ENCODE measurements at regions not wholly inside any gene's neighbourhood (a gene's known extent, or its start where the extent isn't known, plus 50 kb on each side); places are given as distances from the start of the nearest gene placed in this dataset.
"Not testable (repeated sequence)": the region's sequence is repeated elsewhere in the genome, so short reads cannot be mapped to it uniquely, and the experiment has no call there.

DNA sequence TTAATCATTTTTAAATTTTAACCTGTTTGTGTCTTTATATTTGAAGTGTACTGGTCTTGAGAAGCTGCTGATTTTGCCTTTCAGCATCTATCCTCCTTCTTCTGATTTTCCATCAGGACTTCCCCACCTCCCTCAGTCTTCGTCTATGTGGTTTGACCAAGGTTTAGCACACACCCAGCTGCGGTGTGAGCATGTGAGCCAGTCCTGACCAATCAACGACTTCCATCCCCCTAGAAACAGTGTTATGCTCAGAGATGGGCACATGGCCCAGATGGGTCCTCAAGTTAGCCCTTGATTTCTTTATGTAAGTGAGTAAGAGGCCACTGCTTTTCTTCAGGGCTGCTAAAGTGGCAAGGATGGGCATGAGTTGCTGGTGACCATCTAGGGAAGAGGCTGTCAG, 190.8 kb downstream of the MATN1 start:
- no peak for DNase-seq (ENCODE audit: low read depth in 3 of 3)

DNA sequence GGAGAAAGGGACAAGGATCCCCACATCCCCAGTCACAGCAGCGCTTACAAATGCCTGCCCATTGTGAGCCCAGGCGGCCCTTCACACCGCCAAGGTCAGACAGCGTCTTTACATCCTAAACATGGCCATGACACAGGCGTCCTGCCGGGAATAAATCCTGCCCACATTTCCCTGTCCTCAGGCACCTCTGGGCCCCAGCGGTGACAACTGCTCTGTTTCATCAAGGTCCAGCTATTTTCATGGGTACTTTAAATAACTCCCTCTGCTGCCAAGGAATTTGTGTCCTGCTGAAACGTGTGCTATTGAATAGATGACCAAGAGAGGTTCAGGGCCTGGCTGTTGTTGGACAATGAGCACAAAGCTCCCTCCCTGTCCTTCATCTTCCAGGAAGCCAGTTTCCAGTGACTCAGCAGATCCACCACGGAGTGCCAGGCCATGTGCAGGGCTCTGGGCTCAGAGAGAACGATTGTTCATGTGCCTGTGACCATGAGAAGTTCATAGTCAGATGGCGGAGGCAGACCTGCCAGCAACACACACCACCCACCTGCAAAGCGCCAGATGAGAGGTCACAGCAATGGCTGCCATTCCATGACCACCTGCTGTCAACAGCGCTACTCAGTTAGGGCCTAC, 195.8 kb downstream of the MATN1 start:
- DNase-seq (ENCODE audit: low read depth in 3 of 3), result no peak

DNA sequence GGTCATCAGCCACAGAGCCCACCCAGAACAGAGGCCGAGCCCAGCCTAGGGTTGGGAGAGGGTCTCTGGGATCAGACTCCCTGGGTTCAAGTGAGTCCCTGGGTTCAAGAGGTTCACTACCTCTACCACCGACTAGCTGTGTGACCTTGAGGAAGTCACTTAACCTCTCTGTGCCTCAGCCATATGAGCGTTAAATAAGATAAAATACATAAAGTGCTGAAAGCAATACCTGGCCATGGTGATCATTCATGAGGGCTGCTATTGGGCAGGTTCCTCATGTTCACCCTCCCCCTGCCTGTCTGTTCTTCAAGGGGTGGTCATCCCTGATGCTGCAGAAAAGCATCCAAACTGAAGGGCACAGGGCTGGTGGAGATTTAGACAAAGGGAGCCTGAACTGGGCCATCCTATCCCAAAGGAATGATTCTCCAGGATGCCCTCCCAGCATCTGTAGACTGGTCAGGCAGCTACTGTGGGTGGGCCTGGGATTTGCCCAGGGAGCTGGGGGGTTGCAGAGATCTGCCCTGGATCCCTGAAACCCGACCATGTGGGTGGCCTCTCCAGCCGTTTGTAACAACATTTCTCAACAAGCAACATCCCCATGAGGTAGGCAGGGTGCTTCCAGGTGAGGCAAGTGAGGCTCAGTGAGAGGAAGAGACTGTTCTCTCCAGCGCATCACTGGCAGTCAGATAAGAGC, 196.6 kb downstream of the MATN1 start:
- no peak for DNase-seq (ENCODE audit: low read depth in 3 of 3)

DNA sequence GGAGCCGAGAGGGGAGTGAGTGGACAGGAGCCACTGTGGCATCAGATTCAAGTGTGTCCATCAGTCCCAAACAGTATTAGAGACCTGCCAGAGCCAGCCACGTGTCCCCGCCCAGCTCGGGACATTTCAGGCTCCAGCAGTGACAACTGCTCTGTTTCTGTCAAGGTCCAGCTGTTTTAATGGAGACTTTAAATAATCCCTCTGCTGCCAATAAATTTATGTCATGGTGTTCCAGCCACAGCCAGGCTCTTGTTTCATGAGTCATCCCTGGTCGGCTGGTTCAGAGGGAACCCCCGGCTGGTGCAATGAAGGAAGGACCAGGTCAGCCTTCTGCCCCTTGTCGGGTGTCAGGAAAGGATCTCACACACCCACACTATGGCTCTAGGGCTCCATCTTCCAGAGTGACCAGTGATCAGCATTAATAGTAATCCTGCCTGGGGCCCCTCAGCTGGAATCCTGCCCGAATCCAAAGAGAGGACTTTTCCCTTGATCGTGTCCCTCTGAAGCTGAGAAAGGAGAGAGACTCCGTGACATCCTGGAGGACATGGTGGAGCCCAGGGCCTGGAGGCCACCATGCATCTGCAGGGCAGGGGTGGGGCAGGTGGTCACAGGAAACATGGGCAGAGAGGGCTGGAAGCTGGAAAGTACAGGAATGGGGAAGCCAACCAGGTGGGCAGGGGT, 197.3 kb downstream of the MATN1 start:
- DNase-seq (ENCODE audit: low read depth in 3 of 3), result no peak

DNA sequence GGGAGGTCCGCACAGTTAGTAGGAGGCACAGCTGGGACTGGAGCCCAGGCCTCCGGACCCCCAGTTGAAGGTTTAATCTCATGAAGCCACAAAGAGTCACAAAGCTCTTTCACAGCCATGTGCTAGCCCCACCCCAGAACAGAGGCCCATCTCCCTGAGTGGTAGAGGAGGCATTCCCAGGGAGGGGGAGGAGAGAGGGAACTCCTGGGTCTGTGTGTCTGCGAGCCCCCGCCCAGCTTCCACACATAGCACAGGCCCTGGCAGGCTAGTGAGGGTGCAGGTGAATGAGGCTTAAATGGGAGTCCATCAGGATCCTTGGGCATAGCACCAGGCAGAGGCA, 197.8 kb downstream of the MATN1 start:
- DNase-seq (ENCODE audit: low read depth in 3 of 3), result no peak

DNA sequence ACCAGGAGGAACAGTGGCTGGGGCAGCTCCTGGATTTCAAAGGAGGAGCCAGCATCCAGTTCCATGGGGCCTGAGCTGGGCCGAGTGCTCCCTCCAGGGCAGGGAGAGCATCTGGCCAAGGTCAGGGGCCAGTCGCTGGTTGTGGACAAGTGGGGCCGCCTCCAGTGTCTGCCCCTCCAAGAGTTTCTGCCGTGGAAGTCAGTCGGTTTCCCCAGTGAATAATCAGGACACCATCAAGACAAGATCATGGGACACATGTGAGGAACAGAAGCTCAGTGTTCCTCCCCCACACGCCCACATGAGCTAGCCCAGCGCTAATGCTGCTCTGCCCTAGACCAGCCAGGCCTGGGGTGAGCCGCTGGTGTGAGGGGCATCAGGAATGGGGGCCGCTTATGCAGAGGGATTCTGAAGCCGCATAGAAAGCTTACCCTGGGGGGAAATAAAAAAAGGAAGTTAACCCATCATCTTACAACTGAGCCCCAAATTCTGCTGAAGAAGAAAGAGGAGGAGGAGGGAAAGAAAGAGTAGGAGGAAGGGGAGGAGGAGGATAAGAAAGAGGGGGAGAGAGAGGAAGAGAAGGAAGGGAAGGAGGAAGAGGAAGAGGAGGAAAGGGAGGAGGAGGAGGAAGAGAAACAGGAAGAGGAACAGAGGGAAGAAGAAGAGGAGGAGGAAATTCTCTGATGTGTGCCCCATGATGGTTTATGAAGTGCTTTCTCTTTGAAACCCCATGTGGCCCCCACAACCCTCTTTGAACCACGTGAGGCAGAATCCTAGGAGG, 198.4 kb downstream of the MATN1 start:
- no peak for DNase-seq (ENCODE audit: low read depth in 3 of 3)

DNA sequence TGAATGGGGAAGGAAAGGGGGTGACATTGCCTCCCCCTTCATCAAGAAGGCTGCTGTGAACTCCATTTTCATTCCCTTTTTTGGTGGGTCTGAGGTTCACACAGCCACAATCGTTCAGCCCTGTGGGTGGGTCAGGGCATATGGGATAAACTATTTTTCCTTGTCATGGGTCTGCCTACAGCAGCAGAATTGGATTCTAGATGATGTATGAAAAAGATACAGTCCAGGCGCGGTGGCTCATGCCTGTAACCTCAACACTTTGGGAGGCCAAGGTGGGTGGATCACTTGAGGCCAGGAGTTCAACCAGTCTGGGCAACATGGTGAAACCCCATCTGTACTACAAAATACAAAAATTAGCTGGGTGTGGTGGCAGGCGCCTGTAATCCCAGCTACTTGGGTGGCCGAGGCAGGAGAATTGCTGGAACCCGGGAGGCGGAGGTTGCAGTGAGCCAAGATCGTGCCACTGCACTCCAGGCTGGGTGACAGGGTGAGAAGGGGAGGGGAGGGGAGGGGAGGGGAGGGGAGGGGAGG, 199.3 kb downstream of the MATN1 start:
- DNase-seq (ENCODE audit: low read depth in 3 of 3), result not testable (repeated sequence)

DNA sequence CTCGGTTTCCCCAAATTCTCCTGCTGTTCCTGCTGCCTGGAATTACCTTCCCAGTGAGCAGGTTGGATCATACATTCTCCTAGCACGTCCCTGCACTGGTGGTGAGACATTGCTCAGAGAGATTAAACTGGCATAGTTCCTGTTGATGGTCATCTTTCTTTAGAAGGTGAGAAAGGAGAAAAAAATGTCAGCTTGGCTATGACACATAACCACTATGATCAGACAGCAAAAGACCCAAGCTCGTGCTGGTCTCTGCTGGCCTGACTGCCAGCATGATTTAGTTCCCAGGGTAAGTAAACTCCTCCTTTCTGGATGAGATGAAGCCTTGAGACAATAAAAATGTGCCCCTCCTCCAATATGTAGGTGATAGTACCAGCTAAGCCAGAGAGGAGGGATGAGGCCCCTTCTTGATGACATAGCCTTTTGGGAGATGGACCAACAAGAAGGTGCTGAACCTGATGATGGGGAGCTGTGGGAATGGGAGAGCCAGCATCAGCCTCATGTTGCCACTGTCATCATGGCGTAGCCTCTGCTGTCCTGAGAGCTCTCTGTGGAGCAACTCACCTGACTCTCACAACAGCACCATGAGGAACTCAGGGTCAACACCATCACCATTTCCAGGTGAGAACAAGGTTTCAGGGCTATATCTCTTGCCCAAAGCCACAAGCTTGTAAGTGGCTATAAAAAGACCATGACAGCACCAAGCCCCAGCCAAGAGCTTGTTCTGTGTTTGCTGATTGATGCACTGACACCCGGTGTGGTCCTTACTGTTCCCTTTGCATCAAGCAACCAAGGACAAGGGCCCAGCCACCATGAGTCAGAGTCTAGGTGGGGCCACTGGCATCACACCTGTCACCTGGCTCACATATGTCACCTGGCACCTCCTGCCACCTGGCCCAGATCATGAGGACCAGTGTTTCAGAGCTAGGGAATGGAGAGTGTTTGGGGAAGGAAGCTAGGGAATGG, 200.0 kb downstream of the MATN1 start:
- DNase-seq (ENCODE audit: low read depth in 3 of 3), result no peak

DNA sequence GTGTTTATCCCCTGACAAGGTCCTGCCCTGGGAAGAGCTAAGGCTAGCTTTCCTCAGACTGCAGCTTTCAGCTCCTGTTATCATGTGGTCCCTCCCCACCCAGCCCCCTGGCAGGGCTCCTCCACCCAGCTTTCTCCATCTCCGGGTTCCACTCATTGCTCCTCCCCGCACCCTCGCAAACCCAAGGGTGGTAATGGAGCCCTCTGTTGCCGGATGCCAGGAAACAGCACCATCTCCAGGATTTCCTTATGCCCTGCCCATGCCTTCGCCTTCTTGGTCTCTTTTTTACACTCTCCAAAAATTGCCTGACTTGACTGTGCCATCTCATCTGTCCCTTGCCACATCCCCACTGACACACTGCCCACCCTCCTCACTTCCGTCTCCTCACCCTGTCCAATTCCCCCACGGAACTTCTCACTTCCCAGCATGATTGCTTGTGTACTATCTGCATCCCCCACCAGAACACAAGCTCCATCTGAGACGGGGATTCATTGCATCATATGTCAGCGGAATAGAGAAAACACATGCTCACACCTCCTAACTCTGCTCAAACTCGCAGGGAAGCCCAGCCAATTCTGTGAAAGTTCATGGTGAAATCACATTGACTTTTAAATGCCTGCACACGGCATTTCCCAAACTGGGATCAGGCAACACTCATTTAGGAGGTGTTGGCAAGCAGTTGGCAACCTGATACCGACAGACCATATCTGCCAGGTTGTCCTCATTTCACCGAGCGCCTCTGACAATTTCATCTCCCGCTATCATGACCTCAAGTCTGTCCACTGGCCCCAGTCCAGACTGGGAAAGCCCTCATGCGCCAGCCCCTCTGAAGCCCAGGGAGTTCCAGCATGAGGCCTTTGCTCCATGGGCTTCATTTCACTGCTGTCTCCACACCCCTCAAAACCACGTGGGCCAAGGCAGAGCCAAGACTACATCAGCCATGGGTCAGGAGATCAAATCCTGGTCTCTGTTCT, 201.1 kb downstream of the MATN1 start:
- DNase-seq (ENCODE audit: low read depth in 3 of 3), result no peak

DNA sequence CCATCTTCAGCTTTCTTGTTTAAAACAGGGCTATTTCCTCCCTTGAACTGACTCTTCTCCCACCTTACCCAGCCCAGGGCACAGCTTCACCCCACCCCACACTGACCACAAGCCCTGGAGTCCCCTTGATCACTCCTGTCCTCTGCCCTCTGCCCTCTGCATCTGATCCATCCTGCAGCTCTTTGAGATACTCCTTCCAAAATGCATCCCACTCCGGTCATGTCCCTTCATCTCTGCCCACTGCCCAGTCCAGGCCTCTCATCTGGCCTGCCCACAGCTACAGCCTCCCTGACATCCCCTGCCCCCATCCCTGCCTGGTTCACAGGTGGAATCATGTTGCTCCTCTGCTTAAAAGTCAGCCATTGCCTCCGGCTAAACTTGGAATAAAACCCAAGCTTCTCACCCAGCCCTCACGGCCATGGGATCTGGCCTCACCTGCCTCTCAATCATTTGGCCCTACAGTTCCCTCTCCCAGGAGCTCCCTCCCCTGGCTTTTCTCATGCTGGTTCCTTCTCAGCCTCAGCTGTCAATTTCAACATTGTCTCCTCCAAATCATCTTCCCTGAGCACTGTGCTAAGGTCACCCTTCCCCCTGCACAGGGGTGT, 202.0 kb downstream of the MATN1 start:
- DNase-seq (ENCODE audit: low read depth in 3 of 3), result no peak

DNA sequence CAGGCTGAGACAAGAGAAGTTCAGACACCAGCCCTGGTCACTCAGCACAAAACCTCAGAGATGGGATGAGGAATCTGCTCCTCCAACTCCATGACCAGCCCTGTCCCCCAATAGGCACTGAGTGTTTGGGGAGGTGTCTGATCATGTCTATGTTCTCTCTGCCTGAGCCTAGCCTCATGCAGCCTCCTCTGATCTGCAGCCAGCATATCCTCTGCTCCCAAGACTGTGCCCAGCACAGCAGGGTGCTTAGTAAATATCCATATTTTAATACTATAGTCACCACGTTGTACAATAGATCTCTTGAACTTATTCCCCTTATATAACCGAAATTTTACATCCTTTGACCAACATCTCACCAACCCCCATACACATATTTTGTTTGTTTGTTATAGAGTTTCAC, 202.9 kb downstream of the MATN1 start:
- no peak for DNase-seq (ENCODE audit: low read depth in 3 of 3)

DNA sequence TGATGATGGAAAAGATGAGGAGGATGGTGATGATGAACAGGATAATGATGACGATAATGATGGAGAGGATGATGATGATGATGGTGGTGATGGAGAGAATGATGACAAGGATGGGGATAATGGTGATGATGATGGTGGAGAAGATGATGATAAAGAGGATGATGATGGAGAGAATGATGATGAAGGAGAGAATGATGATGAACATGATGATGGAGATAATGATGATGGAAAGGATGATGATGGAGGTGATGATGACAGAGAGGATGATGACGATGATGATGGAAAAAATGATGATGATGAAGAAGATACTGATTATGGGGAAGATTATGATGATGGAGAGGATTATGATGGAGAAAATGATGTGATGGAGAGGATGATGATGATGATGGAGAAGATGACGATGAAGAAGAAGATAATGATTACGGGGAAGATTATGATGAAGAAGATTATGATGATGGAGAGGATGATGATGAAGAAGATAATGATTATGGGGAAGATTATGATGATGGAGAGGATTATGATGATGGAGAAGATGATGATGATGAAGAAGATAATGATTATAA, 204.1 kb downstream of the MATN1 start:
- DNase-seq (ENCODE audit: low read depth in 3 of 3), result no peak

DNA sequence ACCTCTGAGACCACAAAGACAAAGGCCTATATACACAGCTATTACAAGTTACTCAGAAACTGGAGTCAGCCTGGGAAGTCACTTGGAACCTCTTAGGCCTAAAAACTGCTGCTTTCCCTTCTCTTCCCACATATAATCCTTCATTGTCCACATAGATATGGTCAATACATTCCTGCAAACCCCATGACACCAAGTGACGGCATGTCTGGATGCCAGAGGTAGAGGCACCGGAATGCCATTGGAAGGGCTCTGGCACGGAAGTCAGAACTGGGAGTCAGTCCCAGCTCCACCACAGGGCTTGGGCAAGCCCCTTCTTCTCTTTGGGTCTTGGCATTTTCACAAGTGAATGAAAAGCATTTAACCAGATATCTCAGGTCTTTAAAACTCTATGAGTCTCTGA, 204.7 kb downstream of the MATN1 start:
- DNase-seq (ENCODE audit: low read depth in 3 of 3), result no peak

DNA sequence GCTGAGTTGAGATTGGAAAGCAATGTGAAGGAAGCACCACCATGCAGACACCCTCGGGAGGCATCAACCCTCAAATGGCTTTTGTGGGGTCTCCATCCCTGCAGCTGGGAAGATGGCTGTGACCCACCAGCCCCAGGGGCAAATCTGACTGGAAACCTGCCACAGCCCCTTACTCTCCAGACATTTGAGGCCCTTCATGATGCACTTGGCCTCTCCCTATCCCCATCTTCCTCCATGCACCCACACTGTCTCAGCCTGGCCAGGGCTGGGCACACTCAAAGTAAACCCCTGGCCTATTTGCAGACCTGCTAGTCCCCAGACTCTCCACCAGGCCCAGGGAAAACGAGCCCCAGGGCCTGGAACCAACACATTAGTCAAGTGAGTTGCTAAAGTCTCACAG, 205.2 kb downstream of the MATN1 start:
- no peak for DNase-seq (ENCODE audit: low read depth in 3 of 3)

DNA sequence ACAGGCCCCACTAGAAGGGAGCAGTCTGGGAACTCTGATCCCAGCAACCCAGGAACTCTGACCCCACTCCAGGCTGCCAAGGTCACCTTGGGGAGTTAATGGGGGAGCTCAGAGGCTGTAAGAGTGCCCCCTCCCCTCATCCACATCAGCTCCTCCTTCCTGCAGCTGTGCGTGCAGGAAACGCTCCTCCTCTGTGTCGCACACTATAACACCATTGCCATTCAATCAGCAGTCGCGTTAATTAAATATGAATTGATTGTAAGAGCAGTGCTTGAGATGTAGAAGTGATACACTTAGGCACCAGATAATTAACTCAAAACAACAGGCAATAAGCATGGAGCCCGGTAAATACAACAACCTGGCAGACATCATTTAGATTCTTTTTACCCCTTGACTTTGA, 205.7 kb downstream of the MATN1 start:
- not testable (repeated sequence) for DNase-seq (ENCODE audit: low read depth in 3 of 3)

DNA sequence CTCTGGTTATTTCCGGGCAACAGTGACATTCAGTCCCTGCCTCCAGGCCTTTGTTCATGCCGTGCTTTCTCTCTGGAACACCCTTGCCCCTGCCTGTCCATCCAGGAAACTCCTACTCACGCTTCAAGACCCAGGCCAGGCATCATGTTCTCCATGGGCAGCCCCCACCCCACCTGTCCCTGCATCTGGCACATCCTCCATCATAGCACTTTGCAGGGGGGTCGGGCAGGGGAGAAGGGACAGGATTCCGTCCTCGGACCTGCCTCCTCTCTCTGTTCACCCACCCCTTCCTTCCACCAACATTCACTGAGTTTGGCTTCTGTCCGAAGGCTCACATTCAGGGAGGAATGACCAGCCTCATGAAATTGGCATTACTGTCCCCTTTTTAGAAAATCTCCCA, 206.1 kb downstream of the MATN1 start:
- DNase-seq (ENCODE audit: low read depth in 3 of 3), result not testable (repeated sequence)

DNA sequence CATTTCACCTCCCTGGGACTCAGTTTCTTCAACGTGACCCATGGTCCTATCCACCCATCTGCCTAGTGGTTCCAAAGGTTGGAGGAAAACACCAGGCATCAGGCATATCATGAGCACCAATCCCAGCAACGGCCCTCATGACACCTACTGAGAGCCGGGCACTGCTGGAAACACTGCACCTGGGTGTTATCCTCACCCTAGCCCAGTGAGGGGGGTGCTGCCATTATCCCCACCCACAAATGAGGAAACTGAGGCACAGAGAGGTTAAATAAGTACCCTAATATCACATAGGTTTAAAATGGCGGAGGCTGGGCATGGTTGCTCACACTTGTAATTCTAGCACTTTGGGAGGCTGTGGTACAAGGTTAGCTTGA, 206.9 kb downstream of the MATN1 start:
- no peak for DNase-seq (ENCODE audit: low read depth in 3 of 3)

DNA sequence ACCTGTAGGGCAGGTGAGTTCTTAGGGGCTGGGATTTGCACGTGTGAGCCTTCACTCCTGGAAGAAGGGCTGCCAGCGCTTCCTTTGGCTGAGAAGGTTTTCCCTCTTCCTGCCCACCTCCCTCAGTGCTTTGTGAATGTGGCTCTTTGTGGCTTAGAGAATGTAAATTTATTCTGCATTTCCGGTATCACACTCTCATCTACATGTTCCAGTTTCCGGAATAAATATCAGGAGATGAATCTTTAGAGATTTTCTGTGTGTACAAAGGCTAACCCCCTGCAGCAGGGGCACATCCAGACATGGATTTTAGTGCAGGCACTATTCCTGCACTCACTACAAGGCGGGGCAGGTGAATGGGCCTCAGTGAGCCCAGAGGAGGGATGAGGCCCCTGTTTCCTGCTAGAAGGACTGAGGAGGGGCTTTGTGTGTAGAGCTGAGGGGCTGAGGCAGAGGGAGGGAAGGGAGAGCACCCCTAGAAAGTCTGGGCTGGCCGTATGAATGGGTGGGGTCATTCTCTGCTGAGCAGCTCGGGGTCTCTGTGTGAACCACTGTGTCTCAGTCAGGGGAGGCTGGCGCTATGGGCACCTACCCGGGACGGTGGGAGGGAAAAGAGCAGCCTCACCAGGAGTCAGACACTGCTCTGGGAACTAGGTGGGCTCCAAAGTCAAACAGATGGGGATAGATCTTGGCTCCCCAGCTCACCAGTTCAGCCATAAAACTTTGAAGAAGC, 207.5 kb downstream of the MATN1 start:
- no peak for DNase-seq (ENCODE audit: low read depth in 3 of 3)

DNA sequence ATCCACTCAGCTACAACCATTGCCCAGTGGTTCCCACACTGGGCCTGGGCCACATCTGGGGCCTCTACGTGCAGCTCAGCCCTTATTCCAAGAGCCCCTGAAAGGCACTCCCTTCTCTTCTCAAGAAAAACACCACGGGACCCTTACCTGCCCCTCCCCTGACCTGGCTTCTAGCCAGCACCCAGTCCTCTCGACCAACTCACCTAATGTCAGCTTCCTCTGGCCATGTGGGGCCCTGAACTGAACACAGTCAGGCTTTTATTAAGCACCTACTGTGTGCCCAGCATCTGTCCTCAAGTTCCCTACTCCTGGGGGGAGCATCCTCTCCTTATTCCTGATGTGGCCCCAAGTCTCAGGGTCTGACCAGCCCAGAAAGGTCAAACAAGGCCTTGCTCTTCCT, 208.4 kb downstream of the MATN1 start:
- no peak for DNase-seq (ENCODE audit: low read depth in 3 of 3)

All from stimulated activated CD4-positive, alpha-beta T cell treated with anti-CD3 and anti-CD28 coated beads, TNF-alpha, amount 100 ng/mL, for 48 hours (primary cell).